K562 (cell line): ENCODE measurements at regions not wholly inside any gene's neighbourhood (a gene's known extent, or its start where the extent isn't known, plus 50 kb on each side); places are given as distances from the start of the nearest gene placed in this dataset.

Experiments
- BMI1 ChIP-seq: fragments of 150-350 bp; IDR thresholded peaks from 2 replicates; pipeline ENCODE4 v1.6.1; 2014; ENCODE audit warnings: low read length
- CTCF ChIP-seq, 3 experiments: IDR thresholded peaks in 2 of 3; conservative IDR thresholded peaks in 1 of 3; 2 replicates each; pipeline ENCODE4 v1.5.1; 2011 to 2012; ENCODE audit warnings: low read length in 3 of 3, mild to moderate bottlenecking in 3 of 3, control low read depth in 2 of 3, improper control_type of control experiment in 1 of 3, inconsistent platforms in 1 of 3, low read depth in 1 of 3, mixed read lengths in 1 of 3, moderate library complexity in 1 of 3; ENCODE audit not compliant: insufficient read depth in 2 of 3
- ELF2 ChIP-seq: fragments of 250-450 bp; sonication (Bioruptor Pico); IDR thresholded peaks from 2 replicates; pipeline ENCODE4 v1.5.0; 2021; ENCODE audit warnings: mild to moderate bottlenecking
- EP300 ChIP-seq: IDR thresholded peaks from 2 replicates; pipeline ENCODE4 v1.6.1; 2012; ENCODE audit warnings: low read length, improper control_type of control experiment
- EZH2 ChIP-seq: IDR thresholded peaks from 2 replicates; pipeline ENCODE4 v1.6.1; 2012; ENCODE audit warnings: low read depth, mild to moderate bottlenecking, inconsistent platforms, low read length, borderline replicate concordance
- HIVEP1 ChIP-seq: fragments of 250-450 bp; sonication (Bioruptor Pico); IDR thresholded peaks from 2 replicates; pipeline ENCODE4 v1.4.0; 2020; ENCODE audit warnings: mild to moderate bottlenecking
- KLF10 ChIP-seq: fragments of 250-450 bp; sonication (Bioruptor Pico); IDR thresholded peaks from 2 replicates; pipeline ENCODE4 v1.6.1; 2021; ENCODE audit warnings: matching md5 sums
- KLF6 ChIP-seq: fragments of 250-450 bp; sonication (Bioruptor Pico); IDR thresholded peaks from 2 replicates; pipeline ENCODE4 v1.4.0; 2020; ENCODE audit warnings: mild to moderate bottlenecking, moderate library complexity, borderline replicate concordance
- POLR2AphosphoS2 ChIP-seq: IDR thresholded peaks from 2 replicates; pipeline ENCODE4 v1.6.1; 2012; ENCODE audit warnings: low read length, improper control_type of control experiment
- PTBP1 ChIP-seq: fragments of 200-400 bp; formaldehyde crosslinking; IDR thresholded peaks from 2 replicates; pipeline ENCODE4 v1.6.1; 2017; ENCODE audit warnings: low read depth, low read length
- YY1 ChIP-seq, 3 experiments: IDR thresholded peaks; 2 replicates each; pipeline ENCODE4 v1.6.1; 2011; ENCODE audit warnings: low read length in 2 of 3, mild to moderate bottlenecking in 2 of 3, moderate library complexity in 2 of 3, borderline replicate concordance in 1 of 3, control low read depth in 1 of 3, low read depth in 1 of 3; ENCODE audit not compliant: insufficient read depth in 3 of 3, insufficient replicate concordance in 2 of 3, control insufficient read depth in 1 of 3, insufficient read length in 1 of 3; ENCODE audit errors: extremely low read depth in 1 of 3
- ZNF165 ChIP-seq: fragments of 250-450 bp; sonication (Bioruptor Pico); IDR thresholded peaks from 2 replicates; pipeline ENCODE4 v1.4.0; 2020; ENCODE audit warnings: borderline replicate concordance
- ZNF639 ChIP-seq, 2 experiments: fragments of 200-800 bp in 1 of 2; sonication (Bioruptor generic) in 1 of 2; sonication (generic) in 1 of 2; formaldehyde crosslinking in 1 of 2; IDR thresholded peaks in 1 of 2; conservative IDR thresholded peaks in 1 of 2; 2 replicates each; pipeline versions ENCODE4 v1.5.0 to v1.6.1; 2016 to 2020; ENCODE audit warnings: missing compliant biosample characterization in 1 of 2, missing genetic modification characterization in 1 of 2, missing genetic modification reagents in 1 of 2

DNA sequence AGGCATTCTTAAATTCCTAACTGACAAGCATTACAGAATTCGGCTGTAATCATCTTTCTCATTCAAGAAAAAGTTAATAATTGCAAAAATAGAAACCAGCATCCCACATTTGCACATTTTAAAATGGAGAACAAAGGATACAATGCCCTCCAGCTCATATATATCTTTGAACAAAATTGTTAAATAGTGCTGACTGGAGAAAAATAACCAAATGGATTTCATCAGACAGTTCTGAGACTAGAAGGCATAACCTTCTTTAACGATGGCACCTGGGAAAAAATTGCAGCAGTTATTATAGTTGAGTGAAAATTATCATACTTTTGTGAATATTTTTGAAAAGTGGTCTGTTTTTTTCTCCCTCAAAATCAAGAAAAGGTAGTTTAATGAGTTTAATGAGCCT, 138.9 kb upstream of the CDH19 start:
- no peak for TF ChIP-seq CTCF (IDR thresholded peaks at IDR 0.05 in 2 of 3, conservative IDR thresholded peaks at IDR 0.05 in 1 of 3; ENCODE audit: insufficient read depth in 2 of 3, low read depth in 1 of 3, low read length in 3 of 3)
- TF ChIP-seq KLF10 (CRISPR knock-in tag): no peak
- TF ChIP-seq EP300: no peak
- TF ChIP-seq POLR2AphosphoS2: no peak
- TF ChIP-seq ZNF165 (CRISPR knock-in tag): no peak
- TF ChIP-seq ELF2 (CRISPR knock-in tag): no peak
- TF ChIP-seq HIVEP1 (CRISPR knock-in tag): no peak
- no peak for TF ChIP-seq PTBP1
- TF ChIP-seq KLF6 (CRISPR knock-in tag): no peak
- no peak for TF ChIP-seq EZH2
- TF ChIP-seq BMI1: no peak
- no peak for TF ChIP-seq ZNF639 (CRISPR knock-in tag; conservative IDR thresholded peaks at IDR 0.05 in 1 of 2, IDR thresholded peaks at IDR 0.05 in 1 of 2)
- no peak for TF ChIP-seq YY1 (IDR thresholded peaks at IDR 0.05; ENCODE audit: borderline replicate concordance in 1 of 3, control insufficient read depth in 1 of 3, extremely low read depth in 1 of 3, insufficient read depth in 3 of 3, insufficient read length in 1 of 3, insufficient replicate concordance in 2 of 3, low read depth in 1 of 3, low read length in 2 of 3)
